GM06990 (cell line): ENCODE measurements at regions not wholly inside any gene's neighbourhood (a gene's known extent, or its start where the extent isn't known, plus 50 kb on each side); places are given as distances from the start of the nearest gene placed in this dataset.

ENCODE experiments used
- DNase-seq: peaks from one replicate; pipeline ENCODE4 v3.0.0-alpha.2; 2011; ENCODE audit not compliant: insufficient read length; ENCODE audit errors: extremely low read depth
- H3K27me3 ChIP-seq: replicated peaks from 2 replicates; pipeline ENCODE4 v1.6.0; 2011; ENCODE audit warnings: low read length; ENCODE audit not compliant: control insufficient read depth, insufficient read depth
- H3K36me3 ChIP-seq: 2 replicates; pipeline ENCODE4 v1.5.1; 2011; ENCODE audit warnings: low read length; ENCODE audit not compliant: control insufficient read depth, insufficient read depth
- H3K4me3 ChIP-seq: replicated peaks from 2 replicates; pipeline ENCODE4 v1.5.1; 2011; ENCODE audit warnings: low read depth, mild to moderate bottlenecking, control low read depth, low read length
- CTCF ChIP-seq: IDR thresholded peaks from 2 replicates; pipeline ENCODE4 v1.5.1; 2011; ENCODE audit warnings: low read length, control low read depth, mild to moderate bottlenecking, inconsistent platforms; ENCODE audit not compliant: insufficient read depth, poor library complexity, severe bottlenecking

GRCh38 chr5:26757941-26758340 lies 280.4 kb downstream of the CDH9 start:
- Histone ChIP-seq H3K27me3 (no peaks in the 10 kb centered on the region), H3K36me3 (no peaks in the 10 kb centered on the region), H3K4me3 (no peak overlapping the region)
- DNase-seq, result no peak
- no peak for TF ChIP-seq CTCF

GRCh38 chr5:26749829-26750228 lies 288.6 kb downstream of the CDH9 start:
- TF ChIP-seq CTCF, result no peak
- Histone ChIP-seq H3K4me3 (no peak overlapping the region), H3K27me3 (no peaks in the 10 kb centered on the region), H3K36me3 (no peaks in the 10 kb centered on the region)
- DNase-seq, result no peak

GRCh38 chr5:26740182-26740581 lies 298.2 kb downstream of the CDH9 start:
- Histone ChIP-seq H3K4me3 (no peak overlapping the region), H3K27me3 (no peaks in the 10 kb centered on the region), H3K36me3 (no peaks in the 10 kb centered on the region)
- no peak for DNase-seq
- no peak for TF ChIP-seq CTCF

- no peaks in the 10 kb centered on the region for H3K36me3 ChIP-seq
- H3K4me3 ChIP-seq, result no peak overlapping the region
- no peaks in the 10 kb centered on the region for H3K27me3 ChIP-seq
- DNase-seq, result no peak
- TF ChIP-seq CTCF, result no peak
Observed at GRCh38 chr5:26737348-26738265, 300.8 kb downstream of the CDH9 start.

GRCh38 chr5:26727916-26728315 lies 310.5 kb downstream of the CDH9 start:
- no peak overlapping the region for H3K4me3 ChIP-seq
- TF ChIP-seq CTCF, result no peak
- H3K36me3 ChIP-seq, result no peaks in the 10 kb centered on the region
- H3K27me3 ChIP-seq, result no peaks in the 10 kb centered on the region
- no peak for DNase-seq
